ENCODE measurements at regions not wholly inside any gene's neighbourhood (a gene's known extent, or its start where the extent isn't known, plus 50 kb on each side); places are given as distances from the start of the nearest gene placed in this dataset.
"Not testable (repeated sequence)": the region's sequence is repeated elsewhere in the genome, so short reads cannot be mapped to it uniquely, and the experiment has no call there.

DNA sequence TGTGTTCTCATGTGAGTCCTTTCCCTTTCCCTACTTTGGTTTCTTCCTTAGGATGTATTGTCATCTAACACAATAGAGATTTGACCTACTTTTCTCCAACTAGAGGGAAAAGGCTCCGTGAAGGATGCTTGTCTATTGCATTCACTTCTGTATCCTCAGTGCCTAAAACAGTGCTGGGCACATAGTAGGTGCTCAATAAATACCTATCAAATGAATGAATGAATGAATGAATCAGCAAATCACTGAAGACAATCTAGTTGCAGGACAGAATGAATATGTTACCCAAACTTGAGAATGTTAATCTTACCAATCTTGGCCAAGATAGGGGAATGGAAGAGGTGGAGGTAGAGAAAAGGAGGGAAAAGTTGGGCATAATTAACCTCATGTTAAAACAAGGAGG, 131.2 kb upstream of the FOXN2 start:
- DNase-seq (ENCODE audit: low read depth in 2 of 3, low spot score in 1 of 3) = no peak

DNA sequence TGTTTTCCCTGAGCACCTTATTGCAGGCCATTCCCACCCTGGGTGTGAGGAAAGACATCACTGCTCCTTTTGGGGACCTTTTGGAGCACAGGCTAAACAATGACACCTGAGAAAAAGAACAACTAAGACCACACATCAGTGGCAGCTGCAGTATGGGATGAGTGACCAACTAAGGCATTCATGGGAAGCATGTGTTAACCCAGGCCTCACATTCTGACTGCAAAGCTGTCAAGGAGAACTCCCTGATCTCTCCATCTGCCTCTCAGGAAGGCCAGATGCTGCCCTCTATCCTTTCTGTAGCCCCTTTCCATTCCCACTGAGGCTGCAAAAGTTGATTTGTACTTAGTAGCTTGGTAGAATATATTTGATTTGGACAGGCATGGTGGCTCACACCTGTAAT, 130.5 kb upstream of the FOXN2 start:
- DNase-seq (ENCODE audit: low read depth in 2 of 3, low spot score in 1 of 3) = no peak

DNA sequence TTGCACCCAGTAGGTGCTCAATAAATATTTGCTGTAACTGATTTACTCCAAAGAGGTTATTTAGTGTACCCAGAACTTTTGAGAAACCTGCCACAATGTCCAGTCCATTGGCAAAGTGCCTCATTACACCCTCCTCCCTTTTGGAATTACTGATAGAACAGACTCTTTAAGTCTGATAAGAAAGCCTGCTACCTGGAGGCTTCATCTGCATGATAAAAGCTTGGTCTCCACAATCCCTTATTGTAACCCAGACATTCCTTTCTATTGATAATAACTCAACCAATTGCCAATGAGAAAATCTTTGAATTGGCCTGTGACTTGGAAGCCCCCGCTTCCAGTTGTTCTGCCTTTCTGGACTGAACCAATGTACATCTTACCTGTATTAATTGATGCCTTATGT, 127.0 kb upstream of the FOXN2 start:
- DNase-seq (ENCODE audit: low read depth in 2 of 3, low spot score in 1 of 3) = no peak

DNA sequence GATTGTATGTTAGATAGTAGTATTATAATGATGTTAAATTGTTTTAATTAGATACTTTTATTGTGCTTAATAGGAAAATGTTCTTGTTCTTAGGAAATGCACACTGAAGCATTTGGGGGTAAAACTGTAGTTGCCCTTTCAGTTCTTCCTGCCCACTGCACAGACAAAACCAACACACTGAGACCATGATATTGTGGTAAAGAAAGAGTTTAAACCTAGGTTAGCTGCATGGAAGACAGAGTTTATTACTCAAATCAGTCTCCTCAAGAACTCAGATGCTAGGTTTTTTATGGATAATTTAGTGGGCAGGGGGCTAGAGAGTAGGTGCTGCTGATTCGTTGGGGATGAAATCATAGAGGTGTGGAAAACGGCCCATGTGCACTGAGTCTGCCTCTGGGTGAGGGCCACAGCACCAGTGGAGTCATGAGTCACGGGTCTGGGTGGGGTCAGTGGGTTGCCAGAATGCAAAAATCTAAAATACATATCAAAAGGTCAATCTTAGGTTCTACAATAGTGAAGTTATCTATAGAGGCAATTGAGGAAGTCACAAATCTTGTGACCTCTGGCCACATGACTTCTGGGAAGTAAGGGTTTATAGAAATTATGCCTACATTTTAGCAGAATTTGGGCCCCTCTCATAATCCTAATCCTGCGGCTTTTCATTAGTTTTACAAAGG, 124.8 kb upstream of the FOXN2 start:
- DNase-seq (ENCODE audit: low read depth in 2 of 3, low spot score in 1 of 3) = no peak

DNA sequence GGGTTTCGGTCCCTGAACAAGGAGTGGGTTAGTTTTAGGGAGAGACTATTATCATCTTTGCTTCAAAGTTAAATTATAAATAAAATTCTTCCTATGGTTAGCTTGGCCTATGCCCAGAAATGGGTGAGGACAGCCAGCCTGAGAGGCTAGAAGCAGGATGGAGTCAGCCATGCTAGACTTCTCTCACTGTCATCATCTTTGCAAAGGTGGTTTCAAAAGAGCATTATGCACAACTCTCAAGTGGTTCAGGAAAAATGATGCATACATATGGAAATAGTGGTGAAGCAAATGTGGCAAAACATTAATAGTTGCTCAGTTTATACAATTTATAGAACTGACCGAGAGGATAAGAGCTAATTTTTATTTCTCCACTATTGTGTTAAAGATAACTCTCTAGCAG, 124.3 kb upstream of the FOXN2 start:
- DNase-seq (ENCODE audit: low read depth in 2 of 3, low spot score in 1 of 3) = no peak

DNA sequence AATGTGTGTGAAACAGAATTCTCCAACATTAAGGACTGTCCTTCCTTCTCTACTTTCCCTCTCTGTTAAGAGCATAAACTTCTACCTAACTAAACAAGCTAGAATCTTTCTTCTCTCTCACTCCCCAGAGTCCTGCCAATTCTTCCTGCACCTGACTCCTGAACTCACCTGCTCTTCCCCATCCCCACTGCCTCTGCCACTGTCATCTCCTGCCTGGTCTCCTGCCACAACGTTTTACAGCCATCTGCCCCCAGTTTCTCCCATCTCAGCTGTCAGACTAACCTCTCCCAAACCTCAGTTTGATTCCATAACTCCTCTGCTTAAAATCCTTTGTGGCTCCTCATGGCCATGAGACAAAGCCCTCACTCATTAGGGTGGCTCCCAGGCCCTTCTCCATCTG, 119.8 kb upstream of the FOXN2 start:
- no peak for DNase-seq (ENCODE audit: low read depth in 2 of 3, low spot score in 1 of 3)

DNA sequence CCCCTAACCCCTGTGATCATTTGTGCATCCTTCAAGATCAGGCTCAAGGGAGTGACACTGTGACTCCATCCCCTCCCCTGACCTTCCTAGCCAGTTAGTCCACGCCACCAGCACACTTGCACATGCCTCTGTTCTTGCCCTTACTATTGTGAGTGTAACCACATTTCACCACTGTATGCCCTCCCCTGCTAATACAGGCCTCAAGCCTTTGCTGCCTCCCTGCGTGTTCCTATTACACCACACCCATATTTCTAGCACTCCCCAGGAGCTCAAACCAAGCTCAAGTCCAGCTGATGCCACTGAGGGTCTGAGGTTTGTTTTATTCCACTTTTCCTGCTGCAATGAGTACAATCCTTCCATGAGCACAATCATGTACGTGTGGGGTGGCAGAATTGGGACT, 119.3 kb upstream of the FOXN2 start:
- DNase-seq (ENCODE audit: low read depth in 2 of 3, low spot score in 1 of 3) = no peak

DNA sequence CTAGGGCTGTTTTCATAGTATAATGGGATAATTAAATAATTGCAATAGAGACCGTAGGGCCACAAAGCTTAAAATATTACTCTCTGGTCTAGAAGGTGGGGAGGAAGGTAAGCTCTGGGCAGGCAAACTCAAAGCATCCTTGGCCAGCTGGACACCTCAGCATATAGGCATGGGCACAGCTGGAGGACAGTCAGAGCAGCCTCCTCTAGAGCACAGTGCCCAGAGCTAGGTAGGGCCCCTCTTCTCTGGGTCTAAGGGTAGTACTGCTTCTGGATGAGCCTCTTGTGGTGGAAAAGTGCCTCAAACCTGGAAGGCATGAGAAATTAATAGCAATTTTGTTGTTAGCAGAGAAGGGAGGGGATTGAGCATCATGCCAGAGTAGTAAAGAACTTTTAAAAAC, 116.9 kb upstream of the FOXN2 start:
- no peak for DNase-seq (ENCODE audit: low read depth in 2 of 3, low spot score in 1 of 3)

DNA sequence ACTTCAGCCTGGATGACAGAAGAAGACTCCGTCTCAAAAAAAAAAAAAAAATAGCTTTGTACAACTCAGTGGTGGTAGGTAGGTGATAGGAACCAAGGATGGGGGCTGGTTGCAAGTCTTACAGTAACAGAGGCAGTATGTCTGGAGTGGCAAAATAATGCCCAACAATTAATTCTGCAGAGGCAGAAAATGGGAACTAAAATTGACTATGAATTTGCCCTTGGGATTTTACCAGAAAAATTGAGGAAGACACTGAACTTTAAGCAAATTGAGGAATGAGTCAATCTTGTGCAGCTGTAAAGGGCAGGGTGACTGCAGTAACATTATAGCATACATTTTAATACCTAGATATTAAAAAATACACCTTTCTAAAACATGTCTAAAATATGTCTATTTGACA, 116.1 kb upstream of the FOXN2 start:
- no peak for DNase-seq (ENCODE audit: low read depth in 2 of 3, low spot score in 1 of 3)

DNA sequence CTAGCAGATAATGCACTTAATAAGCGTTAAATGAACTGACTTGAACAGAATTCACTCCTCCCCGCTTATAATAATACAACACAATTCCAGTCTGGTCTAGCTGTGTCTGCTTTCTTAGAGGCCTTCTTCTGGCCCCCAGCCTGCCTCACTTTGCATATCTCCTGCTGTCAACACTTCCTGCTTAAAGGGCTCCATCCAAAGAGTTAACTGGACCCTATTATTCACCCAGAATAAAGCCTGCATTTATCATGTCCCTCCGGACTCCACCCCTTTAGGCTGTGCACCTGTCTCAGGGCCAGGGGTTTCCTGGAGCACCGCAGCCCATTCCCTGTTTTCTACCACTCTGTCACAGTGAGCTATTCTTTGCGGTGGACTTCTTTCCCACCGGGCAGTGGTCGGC, 115.4 kb upstream of the FOXN2 start:
- DNase-seq (ENCODE audit: low read depth in 2 of 3, low spot score in 1 of 3) = no peak

DNA sequence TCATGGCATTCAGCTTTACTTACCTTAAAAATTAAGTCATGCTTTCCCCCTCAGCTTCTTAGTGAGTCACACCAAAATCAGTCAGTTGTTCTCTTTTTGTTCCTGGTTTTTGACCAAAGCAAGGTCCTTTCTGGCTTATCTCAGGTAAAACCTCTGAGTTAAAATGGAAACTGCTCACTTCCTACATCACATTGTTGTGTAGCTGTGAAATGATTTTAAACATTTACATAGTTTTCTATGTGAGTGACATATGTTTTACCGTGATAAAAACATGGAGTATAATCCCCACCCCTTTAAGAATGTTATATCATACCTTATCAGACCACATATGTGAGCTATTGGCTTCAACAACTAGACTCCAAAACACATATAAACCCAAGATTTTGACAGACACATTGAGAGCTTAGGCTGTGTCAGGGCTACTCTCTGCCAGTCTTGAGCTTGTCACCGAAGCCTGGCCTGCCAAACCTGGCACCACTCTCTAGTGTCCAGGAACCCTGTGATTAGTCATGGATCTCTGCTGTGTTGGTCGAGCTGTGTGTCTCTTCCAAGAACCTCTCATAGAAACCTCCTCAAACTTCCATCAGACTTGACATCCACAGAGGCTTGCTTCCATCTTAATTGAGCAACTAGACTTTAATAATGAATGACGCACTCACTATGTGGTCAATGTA, 113.7 kb upstream of the FOXN2 start:
- no peak for DNase-seq (ENCODE audit: low read depth in 2 of 3, low spot score in 1 of 3)

DNA sequence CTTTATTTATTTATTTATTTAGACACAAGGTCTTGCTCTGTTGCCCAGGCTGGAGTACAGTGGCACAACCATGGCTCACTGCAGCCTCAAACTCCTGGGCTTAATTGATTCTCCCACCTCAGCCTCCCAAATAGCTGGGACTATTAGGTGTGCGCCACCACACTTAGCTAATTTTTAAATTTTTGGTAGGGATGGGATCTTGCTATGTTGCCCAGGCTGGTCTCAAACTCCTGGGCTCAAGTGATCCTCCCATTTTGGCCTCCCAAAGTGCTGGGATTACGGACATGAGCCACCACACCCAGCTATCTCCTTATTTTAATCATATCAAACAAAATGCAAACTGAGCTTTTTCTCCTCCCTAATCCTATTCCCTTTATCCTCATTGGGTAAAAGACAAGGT, 113.0 kb upstream of the FOXN2 start:
- not testable (repeated sequence) for DNase-seq (ENCODE audit: low read depth in 2 of 3, low spot score in 1 of 3)

DNA sequence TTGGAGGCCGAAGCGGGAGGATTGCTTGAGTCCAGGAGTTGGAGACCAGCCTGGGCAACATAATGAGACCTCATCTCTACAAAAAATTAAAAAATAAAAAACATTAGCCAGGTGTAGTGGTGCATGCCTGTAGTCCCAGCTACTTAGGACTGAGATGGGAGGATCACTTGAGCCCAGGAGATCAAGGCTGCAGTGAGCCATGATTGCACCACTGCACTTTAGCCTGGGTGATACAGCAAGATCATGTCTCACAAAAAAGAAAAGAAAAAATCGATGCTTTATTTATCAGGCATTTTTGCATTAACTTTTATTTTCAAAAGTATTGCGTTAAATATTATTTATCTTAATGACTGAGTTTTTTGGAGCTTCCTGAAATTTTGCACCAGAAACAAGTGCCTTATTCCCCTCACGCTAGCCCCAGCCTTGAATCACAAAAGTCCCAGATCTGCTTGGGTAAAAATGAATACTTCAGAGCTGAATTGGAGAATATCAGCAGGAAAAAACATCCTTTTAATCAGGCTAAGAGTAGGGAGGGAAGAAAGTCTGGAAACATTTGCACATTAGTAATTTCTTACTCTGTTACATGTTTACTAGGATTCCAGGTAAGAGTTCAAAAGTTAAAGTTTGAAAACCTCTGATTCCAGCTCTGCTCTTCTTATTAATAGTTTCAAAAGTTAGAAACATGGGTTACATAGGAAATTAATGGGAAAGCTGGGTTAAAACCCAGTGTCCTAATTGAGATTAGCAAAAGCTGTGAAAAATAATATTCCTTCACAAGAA, 111.4 kb upstream of the FOXN2 start:
- DNase-seq (ENCODE audit: low read depth in 2 of 3, low spot score in 1 of 3) = no peak

DNA sequence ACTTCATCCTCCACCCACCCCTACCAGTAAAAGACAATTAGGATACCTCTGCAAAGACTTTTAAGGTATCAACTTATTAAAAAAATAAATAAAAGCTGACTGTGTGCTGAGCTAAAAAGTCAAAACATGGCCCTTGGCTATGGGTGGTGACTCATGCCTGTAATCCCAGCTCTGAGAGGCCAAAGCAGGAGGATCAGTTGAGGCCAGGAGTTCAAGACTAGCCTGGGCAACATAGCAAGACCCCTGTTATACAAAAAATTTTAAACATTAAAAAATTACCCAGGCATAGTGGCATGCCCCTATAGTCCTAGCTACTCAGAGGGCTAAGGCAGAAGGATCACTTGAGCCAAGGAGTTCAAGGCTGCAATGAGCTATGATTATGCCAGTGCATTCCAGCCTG, 110.8 kb upstream of the FOXN2 start:
- DNase-seq (ENCODE audit: low read depth in 2 of 3, low spot score in 1 of 3) = no peak

DNA sequence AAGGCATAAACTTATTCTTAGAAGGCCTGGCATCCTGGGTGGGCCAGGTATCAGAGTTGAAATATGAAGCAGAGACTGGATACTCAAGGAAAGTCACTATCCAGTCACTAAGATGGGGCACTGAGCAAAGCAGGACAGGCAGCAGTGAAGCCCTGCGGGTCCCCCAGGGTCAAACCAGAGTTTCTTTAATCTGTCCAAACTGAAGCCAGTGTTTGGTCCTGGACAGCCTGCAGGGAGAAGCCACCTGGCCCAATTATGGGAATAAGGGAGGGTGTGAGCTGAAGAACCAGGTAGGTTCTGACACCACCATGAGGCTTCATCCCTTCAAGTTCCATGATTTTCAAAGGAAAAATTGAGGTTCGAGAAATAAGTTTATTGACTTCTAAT, 109.7 kb upstream of the FOXN2 start:
- no peak for DNase-seq (ENCODE audit: low read depth in 2 of 3, low spot score in 1 of 3)

DNA sequence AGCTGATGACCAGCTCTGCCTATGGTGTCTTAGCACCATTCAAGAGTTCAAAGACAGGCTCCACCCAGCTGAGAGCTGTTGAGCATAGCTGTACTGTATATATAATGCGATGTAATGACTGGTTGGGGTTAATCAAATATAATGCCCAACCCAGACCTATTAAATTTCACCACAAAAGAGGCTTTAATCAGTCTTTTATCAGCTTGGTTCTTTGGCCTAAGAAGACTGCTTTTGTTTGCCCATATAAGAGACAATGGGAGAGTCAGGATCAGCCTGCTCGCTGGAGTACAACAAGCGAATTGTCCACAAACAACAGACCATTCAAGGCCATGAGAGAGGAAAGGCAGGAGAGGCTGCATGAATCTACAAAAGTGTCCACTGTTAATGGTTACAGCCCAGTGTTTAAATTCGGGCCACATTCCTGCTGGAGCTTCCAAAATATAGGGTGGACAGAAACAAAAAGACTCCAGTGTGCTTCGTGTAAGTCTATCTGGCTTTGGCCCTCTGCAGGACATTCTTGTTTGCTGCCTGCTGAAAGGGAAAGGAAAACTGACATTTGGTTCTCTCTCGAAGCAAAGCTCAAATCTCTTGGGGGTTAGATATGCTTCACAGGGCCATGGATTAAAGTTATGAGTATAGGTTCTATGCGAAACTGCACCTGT, 109.2 kb upstream of the FOXN2 start:
- no peak for DNase-seq (ENCODE audit: low read depth in 2 of 3, low spot score in 1 of 3)

DNA sequence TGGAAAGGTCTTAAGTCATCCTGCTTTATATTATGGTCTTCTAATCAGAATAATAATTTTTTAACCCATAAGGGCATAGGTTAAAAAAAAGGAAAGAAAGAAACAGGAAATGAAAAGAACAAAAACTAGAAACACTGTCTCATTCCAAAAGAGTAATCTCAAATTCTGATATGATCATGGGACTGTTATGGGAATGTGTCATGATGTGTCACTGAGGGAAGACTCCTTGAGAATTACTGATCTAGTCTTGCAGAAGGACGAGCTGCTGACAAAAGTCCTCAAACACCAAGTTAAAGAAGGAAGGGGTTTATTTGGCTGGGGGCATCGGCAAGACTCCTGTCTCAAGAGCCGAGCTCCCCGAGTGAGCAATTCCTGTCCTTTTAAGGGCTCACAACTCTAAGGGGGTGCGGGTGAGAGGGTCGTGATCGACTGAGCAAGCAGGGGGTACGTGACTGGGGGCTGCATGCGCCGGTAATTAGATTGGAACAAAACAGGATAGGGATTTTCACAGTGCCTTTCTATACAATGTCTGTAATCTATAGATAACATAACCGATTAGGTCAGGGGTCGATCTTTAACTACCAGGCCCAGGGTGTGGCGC, 108.3 kb upstream of the FOXN2 start:
- not testable (repeated sequence) for DNase-seq (ENCODE audit: low read depth in 2 of 3, low spot score in 1 of 3)

DNA sequence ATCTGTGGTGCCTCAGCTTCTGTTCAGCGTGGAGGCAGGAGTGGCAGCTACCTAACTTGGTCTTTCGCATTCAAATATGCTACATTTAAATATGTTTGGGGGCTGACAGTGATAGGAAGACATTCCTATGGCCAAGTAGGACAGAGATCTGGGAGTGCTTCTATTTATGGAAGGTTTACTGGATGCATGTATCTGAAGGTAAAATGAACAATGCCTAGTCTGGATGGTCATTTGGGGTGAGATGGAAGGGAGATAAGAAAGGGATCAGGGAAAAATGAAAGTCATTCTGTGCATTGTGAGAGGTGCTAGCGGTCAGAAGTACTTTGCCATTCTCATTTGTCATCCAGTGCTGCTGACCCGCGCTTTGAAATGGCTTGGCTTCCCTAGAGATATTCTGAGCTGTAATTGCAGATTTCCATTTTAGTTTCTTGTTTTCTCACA, 107.3 kb upstream of the FOXN2 start:
- no peak for DNase-seq (ENCODE audit: low read depth in 2 of 3, low spot score in 1 of 3)

DNA sequence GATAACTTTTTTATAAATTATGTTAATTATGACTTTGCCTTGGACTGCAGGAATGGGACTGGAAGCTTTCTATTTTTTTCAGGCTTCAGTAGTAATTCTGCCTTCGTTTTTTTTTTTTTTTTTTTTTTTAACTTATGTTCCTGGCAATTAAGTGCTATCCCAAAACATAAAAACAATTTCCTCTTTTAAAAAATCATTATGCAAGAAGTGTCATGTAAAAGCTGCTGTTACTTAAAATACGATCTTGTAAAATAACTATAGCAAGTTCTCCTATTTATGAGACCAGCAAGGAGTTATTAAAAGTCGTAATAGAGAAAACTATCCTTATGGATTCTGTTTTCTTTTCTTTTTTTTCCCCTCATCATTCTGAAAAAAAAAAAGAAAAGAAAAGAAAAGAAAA, 106.6 kb upstream of the FOXN2 start:
- no peak for DNase-seq (ENCODE audit: low read depth in 2 of 3, low spot score in 1 of 3)

DNA sequence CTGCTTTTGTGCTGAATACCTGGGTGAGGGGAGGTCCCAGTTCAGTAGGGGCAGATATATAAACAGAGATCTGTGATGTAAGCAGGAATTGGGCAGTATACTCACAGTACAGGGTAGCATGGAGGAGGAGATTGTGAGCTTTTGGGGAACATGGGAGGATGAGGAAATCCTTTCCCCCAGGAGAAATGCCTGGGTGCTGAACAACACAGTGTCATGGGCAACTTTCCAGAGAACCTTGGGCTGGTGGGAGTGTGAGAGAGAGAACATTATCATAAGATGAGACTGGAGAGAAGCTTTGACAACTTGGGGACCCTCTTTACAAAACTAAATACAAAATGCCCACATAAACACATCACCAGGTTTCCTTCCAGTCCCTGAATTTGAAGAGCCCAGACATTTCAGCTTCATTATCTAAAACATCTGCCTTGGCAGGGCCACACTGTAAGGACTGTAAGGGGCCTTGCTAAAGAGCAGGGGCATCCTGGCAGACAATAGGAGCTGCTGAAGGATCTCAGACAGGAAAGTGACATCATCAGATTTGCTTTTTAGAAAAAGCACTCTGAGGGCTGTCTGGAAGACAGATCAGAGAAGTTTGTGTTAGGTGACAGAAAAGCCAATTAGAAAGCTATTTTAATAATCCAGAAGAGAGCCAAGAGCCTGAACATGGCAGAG, 105.1 kb upstream of the FOXN2 start:
- no peak for DNase-seq (ENCODE audit: low read depth in 2 of 3, low spot score in 1 of 3)

DNA sequence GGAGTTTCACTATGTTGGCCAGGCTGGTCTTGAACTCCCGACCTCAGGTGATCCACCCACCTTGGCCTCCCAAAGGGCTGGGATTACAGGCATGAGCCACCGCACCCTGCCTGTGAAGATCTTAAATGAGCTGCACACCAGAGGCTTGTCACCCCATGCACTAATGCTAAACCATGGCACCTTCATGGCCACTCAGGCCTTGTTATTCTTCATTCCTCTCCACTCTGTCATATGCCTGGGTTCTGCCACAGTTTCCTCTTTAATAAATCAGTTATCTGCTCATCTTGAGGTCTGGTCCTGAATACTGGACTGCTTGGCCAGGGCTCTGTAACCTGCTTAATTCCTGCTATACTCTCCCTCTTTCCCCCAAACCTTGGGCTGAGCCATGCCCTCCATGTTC, 104.3 kb upstream of the FOXN2 start:
- DNase-seq (ENCODE audit: low read depth in 2 of 3, low spot score in 1 of 3) = no peak

Data from stimulated activated CD4-positive, alpha-beta T cell treated with anti-CD3 and anti-CD28 coated beads, Interleukin-12 subunit alpha, Interleukin-12 subunit beta, amount 100 ng/mL, for 48 hours (primary cell).